Urothelium cell line (cell line): ENCODE measurements at regions not wholly inside any gene's neighbourhood (a gene's known extent, or its start where the extent isn't known, plus 50 kb on each side); places are given as distances from the start of the nearest gene placed in this dataset.
"Not testable (repeated sequence)": the region's sequence is repeated elsewhere in the genome, so short reads cannot be mapped to it uniquely, and the experiment has no call there.

ENCODE experiments used
- DNase-seq: peaks from one replicate; pipeline ENCODE4 v3.0.0; 2011; ENCODE audit warnings: low spot score, mixed read lengths
- FAIRE-seq: peaks from 2 replicates; lab custom pipeline; 2011; peaks lifted over from hg19 to GRCh38; lab: Jason Lieb, UNC

- DNase-seq (no peak), FAIRE-seq (no peak)
Observed at GRCh38 chr5:136501133-136501532, 135.8 kb upstream of the TRPC7 start.

GRCh38 chr5:136492587-136492986 lies 127.2 kb upstream of the TRPC7 start:
- FAIRE-seq, result no peak
- no peak for DNase-seq

DNA sequence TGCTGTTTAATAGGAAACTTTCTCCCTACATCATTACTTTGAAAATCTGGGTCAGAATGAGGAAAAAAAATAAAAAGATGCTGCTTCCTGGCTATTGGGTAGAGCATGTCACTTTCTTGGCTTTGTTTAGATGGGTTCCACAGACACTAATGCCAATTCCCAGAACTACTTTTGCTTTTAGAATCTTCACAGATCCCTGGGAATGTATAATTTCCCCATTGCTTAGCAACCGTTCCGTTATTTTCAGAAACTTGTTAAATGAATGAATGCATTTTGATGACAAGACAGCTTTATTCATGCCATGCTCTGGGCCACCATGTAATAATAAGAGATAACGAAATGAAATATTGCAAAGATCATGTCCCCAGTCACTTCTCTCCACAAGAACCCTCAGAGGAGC lies 126.5 kb upstream of the TRPC7 start:
- no peak for FAIRE-seq
- DNase-seq, result no peak

DNA sequence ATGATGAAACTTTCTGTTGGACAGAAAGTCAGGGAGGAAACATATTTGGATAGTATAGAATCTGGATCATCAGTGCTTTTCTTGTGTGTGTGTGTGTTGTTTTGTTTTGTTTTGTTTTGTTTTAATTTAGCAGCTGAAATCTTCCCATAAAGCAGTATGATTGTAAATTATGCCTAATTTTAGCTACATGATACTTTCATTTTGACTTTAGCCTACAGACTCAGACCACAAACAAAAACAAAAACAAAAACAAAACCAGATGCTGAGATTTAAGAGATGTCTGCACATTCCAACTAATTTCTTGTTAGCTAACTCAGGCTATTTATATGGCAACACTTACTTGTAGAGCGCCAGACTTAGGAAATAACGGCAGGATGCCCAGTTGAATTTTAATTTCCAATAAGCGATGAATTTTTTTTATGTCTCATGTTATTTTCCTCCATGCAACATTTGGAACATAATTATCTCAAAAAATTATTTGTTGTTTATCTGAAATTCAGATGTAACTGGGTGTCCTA lies 119.5 kb upstream of the TRPC7 start:
- FAIRE-seq (no peak), DNase-seq (no peak)

DNA sequence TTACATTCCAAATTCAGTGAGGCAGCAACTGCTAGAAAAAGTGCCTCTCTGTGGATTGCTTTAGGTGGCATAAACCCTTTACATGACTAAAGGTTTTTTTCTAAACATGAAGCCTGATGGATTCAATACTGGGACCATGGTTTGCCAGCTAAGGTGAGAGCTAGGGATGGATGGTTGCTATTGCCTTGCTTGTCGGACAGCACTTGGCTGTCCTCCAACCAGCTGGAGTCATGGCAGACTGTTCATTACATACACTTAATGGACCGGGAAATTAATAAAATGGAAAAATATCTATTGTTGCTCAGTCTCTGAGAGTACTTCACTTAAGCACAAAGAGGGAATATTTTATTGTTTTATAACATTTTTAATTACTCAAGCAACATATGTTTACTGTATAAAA lies 116.9 kb upstream of the TRPC7 start:
- FAIRE-seq (no peak), DNase-seq (no peak)

DNA sequence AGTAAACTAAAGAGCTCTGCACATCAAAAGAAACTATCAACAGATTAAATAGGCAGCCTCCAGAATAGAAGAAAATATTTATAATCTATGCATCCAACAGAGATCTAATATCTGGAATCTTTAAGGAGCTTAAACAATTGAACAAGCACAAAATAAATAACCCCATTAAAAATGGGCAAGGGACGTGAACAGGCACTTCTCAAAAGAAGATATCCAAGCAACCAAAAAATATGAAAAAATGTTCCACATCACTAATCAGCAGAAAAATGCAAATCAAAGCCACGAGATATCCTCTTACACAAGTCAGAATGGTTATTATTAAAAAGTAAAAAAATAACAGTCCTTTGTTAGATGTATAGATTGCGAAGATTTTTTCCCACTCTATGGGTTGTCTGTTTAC lies 109.1 kb upstream of the TRPC7 start:
- FAIRE-seq (no peak), DNase-seq (no peak)

DNA sequence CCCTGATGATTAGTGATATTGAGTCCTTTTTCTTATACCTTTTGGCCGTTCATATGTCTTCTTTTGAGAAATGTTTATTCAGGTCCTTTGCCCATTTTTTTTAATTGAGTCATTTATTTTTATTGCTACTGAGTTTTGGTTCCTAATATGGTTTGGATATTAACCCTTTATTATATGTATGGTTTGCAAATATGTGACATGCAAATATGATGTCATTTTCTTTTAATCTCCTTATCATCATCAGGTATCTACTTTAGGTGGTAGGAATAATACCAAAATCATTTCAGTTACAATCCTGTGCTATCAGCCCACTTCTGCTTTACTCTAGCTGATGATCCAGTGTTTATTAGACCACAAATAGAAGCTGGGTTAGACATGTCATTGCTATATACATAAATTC lies 102.3 kb upstream of the TRPC7 start:
- no peak for DNase-seq
- FAIRE-seq, result no peak

GRCh38 chr5:136466041-136466415 lies 100.7 kb upstream of the TRPC7 start:
- FAIRE-seq (no peak), DNase-seq (no peak)

GRCh38 chr5:136458481-136458880 lies 93.1 kb upstream of the TRPC7 start:
- no peak for FAIRE-seq
- DNase-seq, result no peak

DNA sequence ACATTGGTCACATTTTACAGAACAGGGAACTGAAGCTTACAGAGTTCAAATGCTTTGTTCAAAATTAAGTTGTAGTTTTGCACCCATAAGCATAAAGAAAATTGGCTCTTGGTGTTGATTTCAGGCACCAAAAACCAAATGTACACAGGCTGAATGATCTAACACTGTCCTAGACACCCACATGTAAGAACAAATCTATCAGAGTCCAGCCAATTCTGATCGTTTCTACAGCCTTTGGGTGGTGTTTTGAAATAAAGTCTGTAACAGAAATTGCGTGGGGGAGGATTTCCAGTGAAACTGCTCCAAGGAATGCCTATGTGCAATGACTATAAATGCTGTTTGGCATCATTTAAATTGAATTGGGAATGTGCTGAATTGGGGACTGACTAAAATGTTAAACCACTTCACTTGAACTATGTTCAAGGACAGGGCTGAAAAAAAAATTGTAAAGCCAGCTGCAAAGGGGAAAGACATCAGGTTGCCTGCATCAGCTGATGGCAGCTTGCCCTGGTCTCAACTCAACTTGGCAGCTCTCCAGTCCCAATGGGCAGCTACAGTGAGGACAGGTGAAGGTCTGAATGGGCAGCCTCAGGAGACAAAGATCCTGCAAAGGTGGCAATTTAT lies 92.2 kb upstream of the TRPC7 start:
- FAIRE-seq (no peak), DNase-seq (no peak)

GRCh38 chr5:136455409-136455808 lies 90.1 kb upstream of the TRPC7 start:
- DNase-seq, result no peak
- FAIRE-seq, result no peak

GRCh38 chr5:136453986-136454758 lies 88.8 kb upstream of the TRPC7 start:
- FAIRE-seq (no peak), DNase-seq (no peak)

GRCh38 chr5:136453199-136453598 lies 87.9 kb upstream of the TRPC7 start:
- no peak for DNase-seq
- FAIRE-seq, result no peak

DNA sequence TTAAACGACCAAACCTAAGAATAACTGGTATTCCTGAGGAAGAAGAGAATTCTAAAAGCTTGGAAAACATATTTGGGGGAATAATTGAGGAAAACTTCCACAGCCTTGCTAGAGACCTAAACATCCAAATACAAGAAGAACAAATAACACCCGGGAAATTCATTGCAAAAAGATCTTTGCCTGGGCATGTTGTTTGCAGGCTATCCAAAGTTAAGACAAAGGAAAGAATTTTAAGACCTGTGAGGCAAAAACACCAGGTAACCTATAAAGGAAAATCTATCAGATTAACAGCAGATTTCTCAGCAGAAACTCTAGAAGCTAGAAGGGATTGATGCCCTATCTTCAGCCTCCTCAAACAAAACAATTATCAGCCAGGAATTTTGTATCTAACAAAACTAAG lies 82.2 kb upstream of the TRPC7 start:
- not testable (repeated sequence) for DNase-seq, FAIRE-seq

DNA sequence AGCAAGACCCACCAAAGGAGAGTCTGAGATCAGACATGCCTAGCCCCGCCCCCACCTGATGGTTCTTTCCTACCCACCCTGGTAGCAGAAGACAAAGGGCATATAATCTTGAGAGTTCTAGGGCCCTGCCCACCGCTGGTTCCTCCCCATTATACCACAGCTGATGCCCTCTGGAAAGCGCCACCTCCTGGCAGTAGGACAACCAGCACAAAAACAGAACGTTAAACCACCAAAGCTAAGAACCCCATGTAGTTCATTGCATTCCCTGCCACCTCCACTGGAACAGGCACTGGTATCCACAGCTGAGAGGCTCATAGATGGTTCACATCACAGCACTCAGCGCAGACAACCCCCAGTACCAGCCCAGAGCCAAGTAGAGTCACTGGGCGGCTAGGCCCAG lies 81.2 kb upstream of the TRPC7 start:
- DNase-seq (no peak), FAIRE-seq (no peak)

DNA sequence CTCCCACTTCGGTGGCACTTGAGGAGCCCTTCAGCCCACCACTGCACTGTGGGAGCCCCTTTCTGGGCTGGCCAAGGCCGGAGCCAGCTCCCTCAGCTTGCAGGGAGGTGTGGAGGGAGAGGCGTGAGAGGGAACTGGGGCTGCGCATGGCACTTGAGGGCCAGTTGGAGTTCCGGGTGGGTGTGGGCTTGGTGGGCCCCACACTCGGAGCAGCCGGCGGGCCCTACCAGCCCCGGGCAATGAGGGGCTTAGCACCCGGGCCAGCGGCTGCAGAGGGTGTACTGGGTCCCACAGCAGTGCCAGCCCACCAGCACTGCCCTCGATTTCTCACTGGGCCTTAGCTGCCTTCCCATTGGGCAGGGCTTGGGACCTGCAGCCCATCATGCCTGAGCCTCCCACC lies 78.8 kb upstream of the TRPC7 start:
- not testable (repeated sequence) for FAIRE-seq, DNase-seq

- no peak for FAIRE-seq
- DNase-seq, result no peak
Observed at GRCh38 chr5:136439367-136439766, 74.0 kb upstream of the TRPC7 start.

DNA sequence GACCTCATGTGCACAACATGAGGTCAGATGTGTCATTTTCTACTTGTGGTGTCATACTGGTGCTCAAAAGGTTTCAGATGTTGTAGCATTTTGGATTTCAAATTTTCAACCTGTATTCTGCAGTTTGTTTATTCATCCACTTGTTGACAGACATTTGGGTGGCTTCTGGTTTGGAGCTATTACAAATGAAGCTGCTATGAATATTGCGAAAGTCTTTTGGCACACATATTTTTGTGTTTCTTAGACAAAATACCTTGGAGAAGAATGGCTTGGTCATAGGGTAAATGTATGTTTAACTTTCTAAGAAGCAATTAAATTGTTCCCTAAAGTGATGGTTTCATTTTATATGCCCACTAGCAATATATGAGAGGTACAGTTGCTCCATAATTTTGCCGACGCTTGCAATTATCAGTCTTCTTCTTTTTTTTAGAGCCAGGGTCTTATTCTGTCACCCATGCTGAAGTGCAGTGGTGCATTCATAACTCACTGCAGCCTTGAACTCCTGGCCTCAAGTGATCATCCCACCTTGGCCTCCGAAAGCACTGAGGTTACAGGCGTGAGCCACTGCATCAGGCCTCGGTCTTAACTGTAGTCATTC lies 70.7 kb upstream of the TRPC7 start:
- FAIRE-seq (no peak), DNase-seq (no peak)

- FAIRE-seq (no peak), DNase-seq (no peak)
Observed at GRCh38 chr5:136434795-136435194, 69.5 kb upstream of the TRPC7 start.

DNA sequence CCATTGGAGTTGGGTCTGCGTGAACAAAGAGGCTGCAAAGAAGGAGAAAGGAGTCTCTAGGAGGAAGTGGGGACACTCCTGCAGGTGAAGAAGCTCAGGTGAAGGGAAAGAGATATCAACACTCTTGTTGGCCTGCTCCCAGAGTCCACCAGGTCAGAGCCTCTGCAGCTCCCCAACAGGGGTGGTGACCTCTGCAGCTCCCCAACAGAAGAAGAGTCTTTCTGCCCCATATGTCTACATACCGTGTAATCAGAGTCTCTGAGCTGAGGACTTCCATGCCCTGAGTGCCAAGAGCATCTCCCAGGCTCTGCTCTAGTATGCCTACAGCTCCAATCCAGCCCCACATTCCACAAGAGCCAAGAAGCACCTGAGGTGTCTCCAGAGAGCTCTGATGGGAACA lies 67.4 kb upstream of the TRPC7 start:
- DNase-seq (no peak), FAIRE-seq (no peak)

DNA sequence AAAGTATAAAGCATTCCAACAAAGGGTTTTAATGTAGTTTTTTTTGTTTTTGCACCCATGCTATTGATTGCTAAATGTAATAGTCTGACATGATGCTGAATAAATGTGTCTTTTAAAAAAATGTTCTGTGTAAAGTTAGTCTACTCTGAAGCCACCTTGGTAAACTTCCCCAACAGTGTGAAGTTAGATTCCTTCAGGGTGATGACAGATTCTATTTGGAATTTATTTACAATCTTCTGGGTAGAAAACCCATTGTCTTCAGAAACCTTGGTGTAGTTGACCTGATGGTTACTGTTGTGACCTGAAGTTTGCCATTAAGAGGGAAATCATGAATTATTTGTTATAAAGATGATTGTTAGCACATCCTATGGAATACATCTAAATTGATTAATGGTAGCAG lies 64.7 kb upstream of the TRPC7 start:
- FAIRE-seq (no peak), DNase-seq (no peak)

DNA sequence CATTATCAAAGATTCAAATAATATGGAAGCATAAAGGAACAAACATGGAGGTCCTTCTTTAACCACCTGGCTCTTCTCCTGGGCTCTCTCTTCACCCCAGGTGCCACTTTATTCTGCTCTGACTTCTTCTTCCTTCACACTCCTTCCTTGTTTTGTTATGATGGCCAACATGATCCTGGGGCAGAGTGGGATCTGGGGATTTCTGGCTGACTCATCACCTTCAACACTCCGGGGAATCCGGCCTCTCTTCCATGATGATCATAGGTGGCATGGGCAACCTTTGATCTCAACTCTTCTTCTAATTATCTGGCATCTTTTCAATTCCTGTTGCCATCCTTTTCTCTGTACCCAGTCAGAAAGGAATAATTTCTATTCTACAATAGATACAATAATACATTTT lies 62.1 kb upstream of the TRPC7 start:
- DNase-seq (no peak), FAIRE-seq (no peak)
